ENCODE measurements at regions not wholly inside any gene's neighbourhood (a gene's known extent, or its start where the extent isn't known, plus 50 kb on each side); places are given as distances from the start of the nearest gene placed in this dataset.

DNA sequence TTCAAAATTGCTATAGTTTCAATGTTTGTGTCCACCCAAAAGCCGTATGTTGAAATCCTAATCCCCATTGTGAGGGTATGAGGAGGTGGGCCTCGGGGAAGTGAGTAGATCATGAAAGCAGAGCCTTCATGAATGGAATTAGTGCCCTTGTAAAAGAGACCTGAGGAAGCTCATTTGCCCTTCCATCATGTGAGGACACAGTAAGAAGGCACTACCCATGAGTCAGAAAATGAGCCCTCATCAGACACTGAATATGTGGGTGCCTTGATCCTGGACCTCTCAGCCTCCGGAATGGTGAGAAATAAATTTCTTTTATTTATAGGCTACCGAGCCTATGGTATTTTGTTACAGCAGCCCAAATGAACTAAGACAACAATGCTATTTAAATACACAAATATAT is 57.7 kb upstream of the EFHC2 start:
- Mint-ChIP-seq H3K4me3 (ENCODE audit: unreplicated experiment) (no peak overlapping the region), H3K27ac (ENCODE audit: unreplicated experiment) (no peak overlapping the region), H3K27me3 (ENCODE audit: unreplicated experiment) (no peaks in the 10 kb centered on the region), H3K4me1 (ENCODE audit: unreplicated experiment) (no peaks in the 10 kb centered on the region), H3K9me3 (ENCODE audit: unreplicated experiment) (no peaks in the 10 kb centered on the region), H3K36me3 (ENCODE audit: low read depth, unreplicated experiment) (no peaks in the 10 kb centered on the region)
- TF ChIP-seq, protein P1, sequence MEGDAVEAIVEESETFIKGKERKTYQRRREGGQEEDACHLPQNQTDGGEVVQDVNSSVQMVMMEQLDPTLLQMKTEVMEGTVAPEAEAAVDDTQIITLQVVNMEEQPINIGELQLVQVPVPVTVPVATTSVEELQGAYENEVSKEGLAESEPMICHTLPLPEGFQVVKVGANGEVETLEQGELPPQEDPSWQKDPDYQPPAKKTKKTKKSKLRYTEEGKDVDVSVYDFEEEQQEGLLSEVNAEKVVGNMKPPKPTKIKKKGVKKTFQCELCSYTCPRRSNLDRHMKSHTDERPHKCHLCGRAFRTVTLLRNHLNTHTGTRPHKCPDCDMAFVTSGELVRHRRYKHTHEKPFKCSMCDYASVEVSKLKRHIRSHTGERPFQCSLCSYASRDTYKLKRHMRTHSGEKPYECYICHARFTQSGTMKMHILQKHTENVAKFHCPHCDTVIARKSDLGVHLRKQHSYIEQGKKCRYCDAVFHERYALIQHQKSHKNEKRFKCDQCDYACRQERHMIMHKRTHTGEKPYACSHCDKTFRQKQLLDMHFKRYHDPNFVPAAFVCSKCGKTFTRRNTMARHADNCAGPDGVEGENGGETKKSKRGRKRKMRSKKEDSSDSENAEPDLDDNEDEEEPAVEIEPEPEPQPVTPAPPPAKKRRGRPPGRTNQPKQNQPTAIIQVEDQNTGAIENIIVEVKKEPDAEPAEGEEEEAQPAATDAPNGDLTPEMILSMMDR (IDR thresholded peaks at IDR 0.05; ENCODE audit: unreplicated experiment): no peak
- no peak for DNase-seq (ENCODE audit: low spot score)

DNA sequence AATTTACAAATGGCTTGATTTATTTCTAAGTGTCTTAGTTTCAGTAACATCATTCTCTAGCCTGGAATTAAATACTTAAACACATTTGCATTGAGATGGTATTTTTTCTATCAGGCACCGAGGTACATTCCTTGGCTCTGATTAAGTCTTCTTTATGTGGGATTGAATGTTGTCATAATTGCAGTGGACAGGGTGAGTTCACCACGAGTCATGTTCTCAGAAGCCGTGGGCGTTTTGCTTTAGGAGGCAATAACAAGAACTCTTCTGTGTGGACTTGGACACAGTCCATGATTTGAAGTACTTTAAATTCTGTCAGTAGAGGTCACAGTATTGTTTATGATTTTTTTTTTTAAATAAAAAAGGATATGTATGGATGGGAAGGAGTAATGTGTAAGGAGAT is 57.1 kb upstream of the EFHC2 start:
- H3K9me3 Mint-ChIP-seq (ENCODE audit: unreplicated experiment): no peaks in the 10 kb centered on the region
- H3K27ac Mint-ChIP-seq (ENCODE audit: unreplicated experiment): no peak overlapping the region

DNA sequence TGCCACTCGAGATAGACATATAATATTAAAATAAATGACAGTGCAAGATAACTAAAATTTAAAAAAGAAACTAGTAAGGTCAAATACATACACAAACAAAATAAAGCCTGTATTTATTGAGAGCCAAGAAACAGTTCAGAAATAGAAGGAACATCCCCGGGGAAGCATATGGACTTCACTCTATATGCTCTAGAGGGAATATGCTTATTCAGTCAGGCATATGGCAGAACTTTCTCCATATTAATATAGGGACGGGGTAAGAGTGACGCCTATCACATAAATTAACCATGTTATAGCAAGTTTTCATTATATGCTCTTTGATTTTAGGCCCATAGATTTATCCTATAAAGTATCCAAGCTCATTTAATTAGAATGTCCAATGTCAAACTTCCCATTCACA is 56.7 kb upstream of the EFHC2 start:
- Mint-ChIP-seq H3K9me3 (ENCODE audit: unreplicated experiment) (no peaks in the 10 kb centered on the region), H3K4me3 (ENCODE audit: unreplicated experiment) (no peak overlapping the region), H3K27ac (ENCODE audit: unreplicated experiment) (no peak overlapping the region), H3K4me1 (ENCODE audit: unreplicated experiment) (no peaks in the 10 kb centered on the region), H3K36me3 (ENCODE audit: low read depth, unreplicated experiment) (no peaks in the 10 kb centered on the region), H3K27me3 (ENCODE audit: unreplicated experiment) (no peaks in the 10 kb centered on the region)
- DNase-seq (ENCODE audit: low spot score): no peak
- TF ChIP-seq, protein P1 (IDR thresholded peaks at IDR 0.05; ENCODE audit: unreplicated experiment): no peak

More for the DNA sequence above, 57.1 kb upstream of the EFHC2 start:
- no peak for DNase-seq (ENCODE audit: low spot score)
- Mint-ChIP-seq H3K36me3 (ENCODE audit: low read depth, unreplicated experiment) (no peaks in the 10 kb centered on the region), H3K27me3 (ENCODE audit: unreplicated experiment) (no peaks in the 10 kb centered on the region), H3K4me3 (ENCODE audit: unreplicated experiment) (no peak overlapping the region), H3K4me1 (ENCODE audit: unreplicated experiment) (no peaks in the 10 kb centered on the region)
- TF ChIP-seq, protein P1 (IDR thresholded peaks at IDR 0.05; ENCODE audit: unreplicated experiment): no peak

All from endothelial cell (in vitro differentiated cells).